ENCODE measurements at regions not wholly inside any gene's neighbourhood (a gene's known extent, or its start where the extent isn't known, plus 50 kb on each side); places are given as distances from the start of the nearest gene placed in this dataset.

- no peak overlapping the region for H3K9ac ChIP-seq (ENCODE audit: low read length)
- no peaks in the 10 kb centered on the region for H3K79me2 ChIP-seq (ENCODE audit: insufficient read depth, low read length)
- TF ChIP-seq EZH2phosphoT487 (conservative IDR thresholded peaks at IDR 0.05; ENCODE audit: low read length) (no peak), CTCF (IDR thresholded peaks at IDR 0.05; ENCODE audit: insufficient read depth, low read length, poor library complexity, severe bottlenecking) (no peak)
- H3K27ac ChIP-seq (ENCODE audit: low read depth, low read length): no peak overlapping the region
- no peaks in the 10 kb centered on the region for H3F3A ChIP-seq (ENCODE audit: insufficient read depth)
- H3K27me3 ChIP-seq (ENCODE audit: low read length): no peaks in the 10 kb centered on the region
- H3K9me3 ChIP-seq (ENCODE audit: insufficient read depth, low read length): no peaks in the 10 kb centered on the region
- no peaks in the 10 kb centered on the region for H4K20me1 ChIP-seq (ENCODE audit: low read depth, low read length)
- H3K9me2 ChIP-seq (replicated peaks; ENCODE audit: insufficient read depth, low read length): no peaks in the 10 kb centered on the region
- H3K4me3 ChIP-seq (ENCODE audit: insufficient read depth, low read length, poor library complexity, severe bottlenecking): no peak overlapping the region
- no peak overlapping the region for H2AFZ ChIP-seq (ENCODE audit: low read depth, low read length, severe bottlenecking)
- no peaks in the 10 kb centered on the region for H3K36me3 ChIP-seq (ENCODE audit: low read length)
- no peak overlapping the region for H3K4me2 ChIP-seq (ENCODE audit: low read depth, low read length, poor library complexity, severe bottlenecking)
Observed at GRCh38 chr2:204280262-204280668, 265.0 kb upstream of the PARD3B start.

- no peaks in the 10 kb centered on the region for H3K9me3 ChIP-seq (ENCODE audit: insufficient read depth, low read length)
- H3K4me3 ChIP-seq (ENCODE audit: insufficient read depth, low read length, poor library complexity, severe bottlenecking): no peak overlapping the region
- H3F3A ChIP-seq (ENCODE audit: insufficient read depth): no peaks in the 10 kb centered on the region
- H3K79me2 ChIP-seq (ENCODE audit: insufficient read depth, low read length): no peaks in the 10 kb centered on the region
- no peaks in the 10 kb centered on the region for H4K20me1 ChIP-seq (ENCODE audit: low read depth, low read length)
- H3K36me3 ChIP-seq (ENCODE audit: low read length): no peaks in the 10 kb centered on the region
- no peaks in the 10 kb centered on the region for H3K27me3 ChIP-seq (ENCODE audit: low read length)
- no peak overlapping the region for H2AFZ ChIP-seq (ENCODE audit: low read depth, low read length, severe bottlenecking)
- H3K27ac ChIP-seq (ENCODE audit: low read depth, low read length): no peak overlapping the region
- no peaks in the 10 kb centered on the region for H3K9me2 ChIP-seq (replicated peaks; ENCODE audit: insufficient read depth, low read length)
- H3K9ac ChIP-seq (ENCODE audit: low read length): no peak overlapping the region
- H3K4me2 ChIP-seq (ENCODE audit: low read depth, low read length, poor library complexity, severe bottlenecking): no peak overlapping the region
- no peak for TF ChIP-seq EZH2phosphoT487 (conservative IDR thresholded peaks at IDR 0.05; ENCODE audit: low read length)
Observed at GRCh38 chr2:204282081-204282480, 263.2 kb upstream of the PARD3B start.

- TF ChIP-seq EZH2phosphoT487 (conservative IDR thresholded peaks at IDR 0.05; ENCODE audit: low read length) (no peak), CTCF (IDR thresholded peaks at IDR 0.05; ENCODE audit: insufficient read depth, low read length, poor library complexity, severe bottlenecking) (no peak)
- H3K27ac ChIP-seq (ENCODE audit: low read depth, low read length): no peak overlapping the region
- no peaks in the 10 kb centered on the region for H3K27me3 ChIP-seq (ENCODE audit: low read length)
- no peaks in the 10 kb centered on the region for H3K79me2 ChIP-seq (ENCODE audit: insufficient read depth, low read length)
- H3K9ac ChIP-seq (ENCODE audit: low read length): no peak overlapping the region
- no peaks in the 10 kb centered on the region for H4K20me1 ChIP-seq (ENCODE audit: low read depth, low read length)
- H3K36me3 ChIP-seq (ENCODE audit: low read length): no peaks in the 10 kb centered on the region
- no peaks in the 10 kb centered on the region for H3F3A ChIP-seq (ENCODE audit: insufficient read depth)
- no peak overlapping the region for H3K4me2 ChIP-seq (ENCODE audit: low read depth, low read length, poor library complexity, severe bottlenecking)
- H2AFZ ChIP-seq (ENCODE audit: low read depth, low read length, severe bottlenecking): no peak overlapping the region
- no peak overlapping the region for H3K4me3 ChIP-seq (ENCODE audit: insufficient read depth, low read length, poor library complexity, severe bottlenecking)
- no peaks in the 10 kb centered on the region for H3K9me3 ChIP-seq (ENCODE audit: insufficient read depth, low read length)
- no peaks in the 10 kb centered on the region for H3K9me2 ChIP-seq (replicated peaks; ENCODE audit: insufficient read depth, low read length)
Observed at GRCh38 chr2:204282525-204282924, 262.8 kb upstream of the PARD3B start.

- no peak overlapping the region for H3K9ac ChIP-seq (ENCODE audit: low read length)
- no peaks in the 10 kb centered on the region; the same call in 1 of the 2 replicates for H3K9me2 ChIP-seq (replicated peaks; ENCODE audit: insufficient read depth, low read length)
- no peaks in the 10 kb centered on the region for H3F3A ChIP-seq (ENCODE audit: insufficient read depth)
- H2AFZ ChIP-seq (ENCODE audit: low read depth, low read length, severe bottlenecking): no peak overlapping the region
- no peaks in the 10 kb centered on the region for H3K9me3 ChIP-seq (ENCODE audit: insufficient read depth, low read length)
- H3K4me3 ChIP-seq (ENCODE audit: insufficient read depth, low read length, poor library complexity, severe bottlenecking): no peak overlapping the region
- no peaks in the 10 kb centered on the region for H3K79me2 ChIP-seq (ENCODE audit: insufficient read depth, low read length)
- no peak overlapping the region for H3K27ac ChIP-seq (ENCODE audit: low read depth, low read length)
- TF ChIP-seq CTCF (IDR thresholded peaks at IDR 0.05; ENCODE audit: insufficient read depth, low read length, poor library complexity, severe bottlenecking): no peak
- no peak for TF ChIP-seq EZH2phosphoT487 (conservative IDR thresholded peaks at IDR 0.05; ENCODE audit: low read length)
- no peaks in the 10 kb centered on the region for H4K20me1 ChIP-seq (ENCODE audit: low read depth, low read length)
- no peak overlapping the region for H3K4me2 ChIP-seq (ENCODE audit: low read depth, low read length, poor library complexity, severe bottlenecking)
- H3K36me3 ChIP-seq (ENCODE audit: low read length): no peaks in the 10 kb centered on the region
- no peaks in the 10 kb centered on the region for H3K27me3 ChIP-seq (ENCODE audit: low read length)
Observed at GRCh38 chr2:204289066-204289465, 256.2 kb upstream of the PARD3B start.
